LHCN-M2 (cell line): ENCODE measurements at regions not wholly inside any gene's neighbourhood (a gene's known extent, or its start where the extent isn't known, plus 50 kb on each side); places are given as distances from the start of the nearest gene placed in this dataset.

Experiments
- DNase-seq: peaks from one replicate; pipeline ENCODE4 v3.0.0-alpha.2; 2012; ENCODE audit warnings: low read depth

- DNase-seq: peak; percentile 78
Measured at GRCh38 chr11:110833033-110833484, 120.8 kb upstream of the ARHGAP20 start.

DNA sequence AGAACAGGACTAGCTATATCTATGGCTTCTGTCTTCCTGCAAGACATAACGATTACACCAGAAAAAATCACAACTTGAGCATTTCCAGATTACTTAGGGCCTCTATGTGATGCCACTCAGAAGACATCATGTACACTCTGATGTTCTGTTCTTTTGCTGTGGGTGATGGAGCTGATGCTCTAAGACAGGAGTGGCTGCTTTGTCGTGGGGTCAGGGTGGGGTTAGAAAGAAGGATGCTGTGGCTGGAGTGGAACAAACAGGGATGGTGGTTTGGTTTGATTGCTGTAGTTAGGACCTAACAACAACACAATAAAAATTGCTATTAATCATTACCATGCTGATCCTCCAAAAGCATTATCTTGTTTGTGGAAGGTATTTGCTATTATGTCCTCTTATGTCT lies 120.3 kb upstream of the ARHGAP20 start:
- peak; percentile 36 for DNase-seq

GRCh38 chr11:110832080-110832479 lies 119.8 kb upstream of the ARHGAP20 start:
- DNase-seq: no peak

- DNase-seq: peak; percentile 5
Measured at GRCh38 chr11:110830747-110831146, 118.5 kb upstream of the ARHGAP20 start.

GRCh38 chr11:110830344-110830743 lies 118.1 kb upstream of the ARHGAP20 start:
- DNase-seq: no peak

- no peak for DNase-seq
Measured at GRCh38 chr11:110829873-110830272, 117.6 kb upstream of the ARHGAP20 start.

DNA sequence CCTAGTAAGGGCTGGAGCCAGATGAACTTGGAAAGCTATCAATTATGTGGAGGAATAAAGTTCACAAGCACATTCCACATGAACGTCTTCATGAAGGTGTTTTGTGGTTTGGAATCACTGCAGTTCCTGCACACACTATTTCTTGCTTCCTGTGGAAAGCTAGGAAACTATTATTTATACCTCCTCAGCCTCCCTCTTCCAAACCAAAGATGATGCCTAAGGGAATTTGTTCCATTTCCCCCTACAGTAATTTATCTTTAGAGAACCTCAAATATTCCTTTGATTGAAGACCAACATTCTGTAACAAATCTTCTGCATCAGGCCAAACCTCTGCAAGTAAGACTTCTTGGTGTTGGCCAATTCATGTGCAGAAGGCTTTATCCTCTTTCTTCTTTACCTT lies 115.8 kb upstream of the ARHGAP20 start:
- no peak for DNase-seq

GRCh38 chr11:110827276-110827675 lies 115.0 kb upstream of the ARHGAP20 start:
- no peak for DNase-seq

- no peak for DNase-seq
Measured at GRCh38 chr11:110824912-110825620, 112.8 kb upstream of the ARHGAP20 start.

- peak; percentile 67 for DNase-seq
Measured at GRCh38 chr11:110818032-110818687, 105.9 kb upstream of the ARHGAP20 start.

- no peak for DNase-seq
Measured at GRCh38 chr11:110812086-110812733, 100.0 kb upstream of the ARHGAP20 start.

DNA sequence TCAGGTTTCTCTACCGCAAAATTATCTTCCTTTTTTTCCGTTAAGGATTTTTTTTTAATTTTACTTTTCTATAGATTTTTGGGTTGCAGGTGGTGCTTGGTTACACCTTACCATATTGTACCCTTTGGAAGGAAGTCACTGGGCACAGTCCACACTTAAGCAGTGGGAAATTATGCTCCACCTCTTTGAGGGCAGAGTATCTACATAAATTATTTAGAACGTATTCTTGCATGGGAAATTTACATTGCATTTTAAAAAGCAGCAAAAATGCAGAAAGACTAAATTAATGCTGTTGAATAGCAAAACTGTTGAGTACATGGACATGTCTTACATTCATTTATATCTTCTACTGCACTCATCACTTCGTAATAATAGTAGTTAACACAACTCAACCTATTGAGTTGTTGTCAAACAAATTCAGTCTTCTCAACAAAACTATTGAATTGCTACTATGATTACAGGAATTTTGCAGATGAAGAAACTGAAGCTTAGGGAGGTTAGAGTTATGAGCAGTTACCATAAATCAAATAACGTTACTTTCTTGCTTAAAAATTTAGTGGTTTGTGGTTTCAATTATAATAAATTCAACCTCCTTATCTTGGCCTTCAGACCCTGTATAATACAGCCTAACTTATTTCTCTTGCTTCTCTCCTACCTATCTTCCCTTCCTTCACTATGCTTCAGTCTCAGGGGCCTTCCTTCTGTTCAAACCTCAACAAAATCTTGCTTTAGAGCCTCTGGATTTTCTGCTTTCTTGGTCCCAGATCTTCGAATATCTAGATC lies 97.4 kb upstream of the ARHGAP20 start:
- DNase-seq: no peak

DNA sequence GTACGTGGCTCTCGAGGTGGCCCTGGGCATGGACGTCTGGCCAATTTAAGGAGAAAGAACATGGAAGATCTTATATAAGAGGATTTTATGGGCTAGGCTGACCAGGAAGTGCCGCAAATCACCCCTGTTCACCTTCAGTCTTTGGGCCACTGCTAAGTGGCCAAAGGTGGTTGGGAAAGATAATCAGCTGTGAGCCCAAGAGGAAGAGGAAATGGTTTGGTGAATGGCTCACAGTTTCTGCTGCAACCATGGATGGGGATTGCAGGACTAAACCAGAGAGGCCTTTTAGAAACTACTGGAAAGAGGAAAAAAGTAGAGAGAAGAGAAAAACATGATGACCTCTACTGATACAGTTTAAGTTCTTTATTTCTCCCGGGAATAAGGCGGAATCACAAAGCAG lies 96.0 kb upstream of the ARHGAP20 start:
- DNase-seq: no peak

GRCh38 chr11:110807801-110808200 lies 95.6 kb upstream of the ARHGAP20 start:
- no peak for DNase-seq

DNA sequence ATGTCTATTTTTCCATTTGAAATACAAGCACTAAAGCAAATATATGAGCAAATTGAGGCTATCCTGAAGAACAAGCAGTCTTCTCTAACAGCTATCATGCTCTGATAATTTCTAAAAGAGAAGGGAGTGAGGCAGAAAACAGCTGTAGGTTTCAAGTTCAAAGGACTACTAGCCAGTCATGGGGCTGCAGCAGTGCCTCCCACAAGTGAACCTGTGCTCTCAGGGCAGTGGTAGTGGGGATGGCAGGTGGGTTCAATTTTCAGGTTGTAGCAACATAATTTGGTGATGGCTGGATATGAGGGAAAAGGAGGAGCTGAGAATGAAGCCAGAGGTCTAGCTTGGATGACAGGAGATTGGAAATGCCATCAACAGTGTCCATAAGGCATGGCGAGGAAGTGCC lies 93.5 kb upstream of the ARHGAP20 start:
- DNase-seq: no peak

- no peak for DNase-seq
Measured at GRCh38 chr11:110802162-110802561, 89.9 kb upstream of the ARHGAP20 start.

GRCh38 chr11:110801328-110801727 lies 89.1 kb upstream of the ARHGAP20 start:
- no peak for DNase-seq

GRCh38 chr11:110798201-110798900 lies 86.1 kb upstream of the ARHGAP20 start:
- no peak for DNase-seq

DNA sequence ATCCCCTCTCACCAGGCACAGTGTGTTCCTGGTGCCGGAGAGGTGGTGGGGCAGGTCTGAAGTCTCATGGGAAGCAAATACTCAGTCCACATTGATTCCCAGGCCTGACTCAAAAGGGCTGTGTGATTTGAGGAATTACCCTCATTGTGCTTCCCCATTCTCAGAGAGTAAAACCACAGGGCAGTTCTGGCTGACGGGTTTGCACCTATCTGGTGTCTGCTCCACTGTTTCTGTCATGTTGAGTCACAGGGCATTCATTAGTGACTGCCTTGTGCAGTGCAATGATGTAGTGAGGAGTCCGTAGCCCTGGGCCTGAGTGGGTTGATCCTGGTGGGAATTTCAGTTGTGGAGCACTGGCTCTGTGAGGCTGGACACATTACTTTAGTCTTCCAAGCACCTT lies 85.2 kb upstream of the ARHGAP20 start:
- DNase-seq: peak; percentile 63

- DNase-seq: no peak
Measured at GRCh38 chr11:110795112-110795624, 82.9 kb upstream of the ARHGAP20 start.

DNA sequence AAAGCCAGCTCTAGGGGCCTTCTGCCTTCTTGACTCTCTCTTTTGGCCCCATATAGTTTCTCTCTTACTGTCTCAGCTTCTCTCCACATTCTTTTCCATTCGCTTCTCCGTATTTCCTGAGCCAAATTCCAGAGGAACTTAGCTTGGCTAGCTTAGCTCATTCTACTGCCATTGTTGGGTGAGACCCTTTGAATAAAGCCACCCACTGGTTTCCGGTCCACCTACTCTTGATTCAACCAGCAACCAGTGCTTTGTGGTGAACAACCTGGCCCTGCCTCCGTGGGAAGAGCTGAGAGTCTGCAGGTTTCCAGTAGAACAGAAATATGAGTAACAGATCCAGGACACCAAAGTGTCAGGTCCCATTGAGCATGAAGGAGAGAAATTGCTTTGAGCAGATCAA lies 81.3 kb upstream of the ARHGAP20 start:
- DNase-seq: no peak
